HG03521 (cell line): ENCODE measurements at regions not wholly inside any gene's neighbourhood (a gene's known extent, or its start where the extent isn't known, plus 50 kb on each side); places are given as distances from the start of the nearest gene placed in this dataset.
"Not testable (repeated sequence)": the region's sequence is repeated elsewhere in the genome, so short reads cannot be mapped to it uniquely, and the experiment has no call there.

Experiments
- ATAC-seq: cut with Tn5 transposase; IDR thresholded peaks from one replicate; pipeline ENCODE4 v1.9.1; 2021; ENCODE audit warnings: mild to moderate bottlenecking, moderate library complexity; ENCODE audit not compliant: unreplicated experiment

DNA sequence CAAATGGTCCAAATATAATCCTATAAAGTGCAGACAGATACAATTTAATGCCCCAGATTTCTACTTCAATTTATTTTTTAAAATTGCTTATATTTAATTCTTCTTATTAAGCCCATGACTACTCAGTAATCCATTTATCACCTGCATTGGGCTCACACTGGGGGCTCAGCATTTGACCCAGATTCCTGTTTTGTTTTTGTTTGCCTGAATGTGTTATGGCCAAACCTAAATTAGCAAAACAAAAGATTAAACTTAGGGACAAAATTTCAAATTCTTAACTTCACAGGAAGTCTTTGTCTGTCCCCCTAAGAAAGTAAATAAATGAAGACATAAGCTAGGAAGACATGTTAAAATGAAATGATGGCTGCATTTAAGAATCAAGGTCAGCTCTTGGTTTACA, 322.3 kb downstream of the RMST start:
- ATAC-seq, result no peak

GRCh38 chr12:97790281-97790680, 327.7 kb downstream of the RMST start:
- ATAC-seq, result no peak

GRCh38 chr12:97797473-97797872, 334.9 kb downstream of the RMST start:
- no peak for ATAC-seq

DNA sequence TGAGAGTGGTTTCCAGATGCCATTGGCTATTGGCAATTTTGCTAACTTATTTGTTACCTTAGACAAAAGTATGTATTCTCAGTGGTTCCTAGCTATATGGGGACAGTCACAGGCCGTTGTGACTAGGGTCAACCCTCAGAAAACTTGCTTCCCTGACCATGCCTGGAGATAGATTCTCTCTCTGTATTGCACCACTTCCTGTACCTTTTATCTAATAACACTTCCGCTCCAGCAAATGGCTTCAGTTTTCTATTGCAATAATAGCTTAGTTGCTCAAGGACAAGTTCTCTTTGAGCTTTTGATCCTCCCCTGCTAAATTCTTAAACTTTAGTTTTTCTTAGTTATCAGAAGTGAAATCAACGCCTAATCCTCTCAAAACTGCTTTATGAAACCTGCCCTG, 338.0 kb downstream of the RMST start:
- no peak for ATAC-seq

GRCh38 chr12:97801471-97802059, 339.0 kb downstream of the RMST start:
- ATAC-seq, result no peak

- ATAC-seq, result no peak
Measured at GRCh38 chr12:97805146-97805545, 342.5 kb downstream of the RMST start.

DNA sequence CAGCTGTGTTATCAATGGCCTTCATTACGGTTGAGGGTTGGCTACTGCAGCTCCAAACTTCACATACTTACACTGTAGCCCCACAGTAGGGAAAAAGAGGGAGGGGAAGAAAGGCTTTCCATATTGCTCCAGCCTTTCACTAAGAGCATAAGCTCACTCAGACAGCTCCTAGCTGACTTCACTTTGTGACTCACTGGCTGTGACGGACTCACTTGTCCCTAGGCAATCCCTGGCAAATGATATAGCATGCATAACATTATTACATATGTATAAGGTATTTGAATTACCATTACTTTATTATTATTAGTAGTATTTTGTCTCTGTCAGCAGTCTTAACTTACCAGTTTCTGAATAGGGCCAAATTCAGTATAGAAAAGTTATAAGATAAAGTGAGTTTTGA, 350.7 kb downstream of the RMST start:
- no peak for ATAC-seq

GRCh38 chr12:97821806-97822205, 359.2 kb downstream of the RMST start:
- ATAC-seq, result no peak

DNA sequence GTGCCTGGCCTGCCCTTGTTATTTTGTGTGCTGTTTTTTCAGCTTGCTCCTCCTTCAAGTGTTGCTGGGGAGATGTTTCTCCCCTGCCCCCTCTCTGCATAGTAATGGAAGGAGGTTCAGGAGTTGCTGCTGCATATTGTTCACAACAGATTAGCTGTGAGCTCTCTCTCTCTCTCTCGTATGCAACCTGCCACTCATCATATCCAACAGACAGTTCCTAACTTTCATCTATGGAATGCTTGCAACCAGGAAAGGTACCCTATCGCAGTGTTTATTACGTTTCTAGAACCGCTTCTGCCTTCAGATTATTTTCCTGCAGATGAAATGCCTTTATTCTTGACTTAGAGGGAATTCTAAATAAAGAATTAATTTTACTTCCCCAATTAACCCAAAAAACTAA, 372.9 kb downstream of the RMST start:
- no peak for ATAC-seq

DNA sequence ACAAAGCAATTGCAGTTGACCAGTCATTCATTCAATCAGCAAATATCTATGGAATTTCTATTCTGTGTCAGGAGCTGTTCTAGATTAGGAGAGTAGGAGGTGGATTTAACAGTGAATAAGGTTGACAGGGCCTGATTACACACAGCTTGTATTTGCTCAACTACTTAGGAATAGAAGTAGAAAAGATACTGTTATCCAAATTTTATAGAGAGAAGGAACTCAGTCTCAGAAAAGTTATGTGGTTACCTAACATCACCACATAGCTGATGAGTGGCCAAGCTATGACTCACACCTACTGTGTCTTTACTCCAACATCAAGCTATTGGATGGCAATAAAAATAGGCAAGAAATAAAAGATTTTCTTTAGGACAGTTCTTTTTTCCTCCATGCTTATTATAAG, 374.8 kb downstream of the RMST start:
- ATAC-seq, result no peak

- no peak for ATAC-seq
Measured at GRCh38 chr12:97848051-97848450, 385.4 kb downstream of the RMST start.

DNA sequence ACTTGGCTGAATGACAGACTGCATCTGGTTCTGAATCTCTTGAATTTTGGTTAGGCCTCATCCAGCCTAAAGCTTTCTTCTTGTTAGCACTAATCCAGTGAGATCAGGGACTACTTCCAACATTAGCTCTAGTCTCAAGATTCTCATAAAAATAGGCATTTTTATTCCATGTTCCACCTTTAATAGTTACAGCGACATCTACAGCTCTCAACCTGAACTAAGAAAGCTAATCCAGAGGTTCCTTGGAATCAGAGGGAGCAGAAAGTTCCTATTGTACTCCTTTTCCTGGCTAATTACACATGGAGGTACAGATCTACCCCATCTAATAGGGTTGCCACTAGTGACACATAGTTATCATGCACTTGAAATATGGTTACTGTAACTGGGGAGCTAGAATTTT, 391.9 kb downstream of the RMST start:
- no peak for ATAC-seq

- no peak for ATAC-seq
Measured at GRCh38 chr12:97862072-97862471, 399.5 kb downstream of the RMST start.

DNA sequence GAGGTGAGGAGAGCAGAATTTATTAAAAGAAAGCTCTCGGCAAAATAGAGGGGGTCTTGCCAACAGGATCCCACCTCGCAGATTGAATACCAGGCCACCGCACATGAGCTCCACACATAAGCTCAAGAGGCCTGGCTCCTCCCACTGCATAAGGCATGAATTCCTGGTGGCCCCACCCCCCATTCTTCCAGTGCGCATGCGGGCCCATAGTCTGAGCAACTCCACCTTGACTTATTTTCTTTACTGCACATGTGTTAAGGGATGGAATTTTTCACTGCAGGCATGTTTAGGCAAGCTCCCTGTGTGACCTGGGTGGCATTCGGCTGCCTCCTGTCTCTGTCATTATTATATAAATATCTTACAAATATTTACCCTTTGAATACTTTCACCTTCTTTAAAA, 412.5 kb downstream of the RMST start:
- ATAC-seq, result no peak

- no peak for ATAC-seq
Measured at GRCh38 chr12:97876780-97877179, 414.2 kb downstream of the RMST start.

- ATAC-seq, result no peak
Measured at GRCh38 chr12:97877404-97877803, 414.8 kb downstream of the RMST start.

- no peak for ATAC-seq
Measured at GRCh38 chr12:97886511-97887176, 424.0 kb downstream of the RMST start.

DNA sequence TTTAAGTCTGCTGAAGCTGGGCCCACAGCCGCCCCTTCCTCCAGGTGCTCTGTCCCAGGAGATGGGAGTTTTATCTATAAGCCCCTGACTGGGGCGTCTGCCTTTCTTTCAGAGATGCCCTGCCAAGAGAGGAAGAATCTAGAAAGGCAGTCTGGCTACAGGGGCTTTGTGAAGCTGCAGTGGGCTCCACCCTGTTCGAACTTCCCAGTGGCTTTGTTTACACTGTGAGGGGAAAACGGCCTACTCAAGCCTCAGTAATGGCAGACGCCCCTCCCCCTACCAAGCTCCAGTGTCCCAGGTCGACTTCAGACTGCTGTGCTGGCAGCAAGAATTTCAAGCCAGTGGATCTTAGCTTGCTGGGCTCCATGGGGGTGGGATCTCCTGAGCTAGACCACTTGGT, 435.3 kb downstream of the RMST start:
- not testable (repeated sequence) for ATAC-seq

DNA sequence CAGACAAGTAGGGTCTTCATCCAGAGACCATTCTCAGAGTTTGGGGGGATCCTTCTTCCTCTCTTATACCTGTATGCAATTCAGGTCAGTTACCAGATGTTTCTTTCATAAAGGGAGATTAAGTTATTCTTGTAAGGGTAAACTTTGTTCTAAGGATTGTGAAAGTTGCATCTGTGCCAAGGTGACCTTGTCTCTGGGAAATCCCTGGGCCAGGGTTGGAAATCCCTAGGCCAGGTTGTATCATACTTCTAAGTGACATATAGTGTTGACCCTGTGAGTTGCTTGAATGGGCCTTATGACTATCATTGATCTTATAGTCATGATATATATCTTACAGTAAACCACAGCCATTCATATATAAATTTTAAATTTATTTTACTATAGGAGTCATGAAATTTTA, 436.9 kb downstream of the RMST start:
- ATAC-seq, result no peak

DNA sequence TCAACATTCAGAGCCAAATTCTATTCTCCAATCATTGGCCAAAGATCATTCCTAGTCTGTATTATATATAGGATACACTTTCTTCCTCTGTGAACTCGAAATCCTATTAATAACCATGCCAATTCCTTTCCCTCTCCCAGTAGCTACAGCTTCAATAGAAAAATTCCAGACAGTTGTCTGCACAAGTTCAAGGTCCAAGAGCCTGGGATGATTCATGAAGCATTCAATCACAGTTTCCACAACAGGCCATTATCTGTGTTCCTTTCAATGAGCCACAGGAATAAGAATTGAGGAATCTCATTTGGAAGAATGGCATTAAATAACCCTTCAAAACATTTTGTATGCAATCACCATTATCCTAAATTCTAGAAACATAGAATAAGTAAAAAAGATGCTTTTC, 437.4 kb downstream of the RMST start:
- no peak for ATAC-seq

DNA sequence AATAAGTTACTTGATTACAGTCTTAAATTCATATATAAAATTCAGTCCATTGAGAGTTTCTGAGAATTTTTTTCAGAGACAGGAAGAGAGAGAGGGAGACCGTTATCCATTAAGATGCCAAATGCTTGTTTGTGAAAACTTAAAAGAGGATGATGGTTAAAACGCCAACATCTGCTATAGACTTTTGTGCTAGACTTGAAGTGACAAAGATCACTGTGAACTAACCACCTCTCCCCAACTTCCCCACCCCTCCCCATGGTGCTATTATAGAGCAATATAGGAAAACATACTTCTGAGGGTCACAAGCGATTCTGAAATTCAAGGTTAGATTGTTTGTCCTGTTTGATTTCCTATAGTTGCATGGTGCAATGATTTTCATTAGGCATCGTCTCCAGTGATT, 440.8 kb downstream of the RMST start:
- ATAC-seq, result no peak

DNA sequence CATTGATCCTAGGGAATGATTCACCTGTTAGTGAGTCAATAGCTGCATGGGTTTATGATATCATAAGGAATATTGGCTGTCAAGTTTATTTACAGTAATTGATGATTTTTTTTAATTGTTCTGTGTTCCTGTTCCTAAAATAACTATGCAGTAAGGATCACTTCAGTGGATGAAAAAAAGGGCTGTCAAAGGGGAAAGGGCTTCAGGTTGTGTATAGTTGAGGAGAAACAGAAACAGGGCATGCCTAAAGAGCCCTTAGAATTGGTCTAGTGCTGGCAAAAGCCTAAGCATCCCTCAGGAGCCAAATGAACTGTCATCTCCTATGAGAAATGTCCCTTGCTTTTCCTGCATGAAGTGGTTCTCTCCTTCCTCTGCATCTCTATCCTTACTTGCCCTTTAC, 444.9 kb downstream of the RMST start:
- ATAC-seq, result no peak

DNA sequence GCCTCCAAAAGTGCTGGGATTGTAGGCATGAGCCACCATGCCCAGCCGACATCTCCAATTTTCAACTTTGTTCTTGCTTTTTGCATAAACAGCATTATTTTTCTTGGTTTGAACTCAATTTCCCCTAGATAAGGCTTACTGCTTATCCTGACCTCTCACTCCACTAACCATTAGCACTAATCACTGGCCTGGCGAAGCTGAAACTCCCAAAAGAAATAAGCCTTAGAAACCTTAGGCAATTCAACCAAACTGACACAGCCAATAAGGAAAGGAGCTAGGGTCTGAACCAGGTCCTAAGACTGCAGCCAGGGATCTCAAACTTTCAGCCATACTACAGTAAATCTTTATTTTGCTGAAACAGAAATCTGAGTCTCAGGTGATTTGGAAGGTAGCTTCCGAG, 448.0 kb downstream of the RMST start:
- ATAC-seq, result no peak
